DND-41 (cell line): ENCODE measurements at regions not wholly inside any gene's neighbourhood (a gene's known extent, or its start where the extent isn't known, plus 50 kb on each side); places are given as distances from the start of the nearest gene placed in this dataset.

Experiments
- EZH2 ChIP-seq: IDR thresholded peaks from 3 replicates; pipeline ENCODE4 v1.6.1; 2012; ENCODE audit warnings: borderline replicate concordance, low read depth, mild to moderate bottlenecking, moderate library complexity, low read length, inconsistent platforms; ENCODE audit not compliant: severe bottlenecking
- TF ChIP-seq, protein P1 (sequence below): IDR thresholded peaks from 2 replicates; pipeline ENCODE4 v1.5.1; 2012; ENCODE audit warnings: borderline replicate concordance, low read length, moderate library complexity, mild to moderate bottlenecking; ENCODE audit not compliant: poor library complexity, severe bottlenecking; ENCODE audit errors: extremely low read depth

DNA sequence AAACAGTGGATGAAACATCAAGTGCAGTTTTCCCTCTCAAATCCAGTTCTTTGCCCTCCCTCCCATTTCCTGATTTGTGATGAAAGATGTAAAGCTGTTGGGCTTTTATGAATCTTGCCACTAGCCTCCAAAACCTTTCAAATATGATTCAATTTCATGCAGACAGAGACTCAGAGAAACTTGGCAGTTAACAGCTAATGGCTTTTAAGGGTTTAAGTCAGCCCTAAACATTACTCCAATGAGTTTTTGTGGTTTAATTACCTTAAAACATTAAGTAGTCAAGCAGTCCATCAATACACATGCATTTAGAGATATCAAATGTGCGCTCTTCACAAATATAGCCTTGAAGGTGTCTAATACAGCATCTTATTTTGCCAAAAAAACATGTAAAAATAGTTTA, 1594.0 kb upstream of the GOT2 start:
- TF ChIP-seq, protein P1, sequence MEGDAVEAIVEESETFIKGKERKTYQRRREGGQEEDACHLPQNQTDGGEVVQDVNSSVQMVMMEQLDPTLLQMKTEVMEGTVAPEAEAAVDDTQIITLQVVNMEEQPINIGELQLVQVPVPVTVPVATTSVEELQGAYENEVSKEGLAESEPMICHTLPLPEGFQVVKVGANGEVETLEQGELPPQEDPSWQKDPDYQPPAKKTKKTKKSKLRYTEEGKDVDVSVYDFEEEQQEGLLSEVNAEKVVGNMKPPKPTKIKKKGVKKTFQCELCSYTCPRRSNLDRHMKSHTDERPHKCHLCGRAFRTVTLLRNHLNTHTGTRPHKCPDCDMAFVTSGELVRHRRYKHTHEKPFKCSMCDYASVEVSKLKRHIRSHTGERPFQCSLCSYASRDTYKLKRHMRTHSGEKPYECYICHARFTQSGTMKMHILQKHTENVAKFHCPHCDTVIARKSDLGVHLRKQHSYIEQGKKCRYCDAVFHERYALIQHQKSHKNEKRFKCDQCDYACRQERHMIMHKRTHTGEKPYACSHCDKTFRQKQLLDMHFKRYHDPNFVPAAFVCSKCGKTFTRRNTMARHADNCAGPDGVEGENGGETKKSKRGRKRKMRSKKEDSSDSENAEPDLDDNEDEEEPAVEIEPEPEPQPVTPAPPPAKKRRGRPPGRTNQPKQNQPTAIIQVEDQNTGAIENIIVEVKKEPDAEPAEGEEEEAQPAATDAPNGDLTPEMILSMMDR: no peak
- no peak for TF ChIP-seq EZH2
